Activated CD8-positive, alpha-beta memory T cell treated with anti-CD3 and anti-CD28 coated beads for 4 hours (primary cell): ENCODE measurements at regions not wholly inside any gene's neighbourhood (a gene's known extent, or its start where the extent isn't known, plus 50 kb on each side); places are given as distances from the start of the nearest gene placed in this dataset.
"Not testable (repeated sequence)": the region's sequence is repeated elsewhere in the genome, so short reads cannot be mapped to it uniquely, and the experiment has no call there.

Experiments used
- DNase-seq, 2 donors: peaks; one replicate each; pipeline ENCODE4 v3.0.0-alpha.2; 2020; ENCODE audit warnings: low read depth in 2 of 2

- not testable (repeated sequence) for DNase-seq
Measured at GRCh38 chr9:31061592-31061991, 1322.9 kb upstream of the ACO1 start.

- DNase-seq: no peak
Measured at GRCh38 chr9:31065691-31066090, 1318.8 kb upstream of the ACO1 start.

GRCh38 chr9:31067418-31067817 is 1317.0 kb upstream of the ACO1 start:
- no peak for DNase-seq

- DNase-seq: no peak
Measured at GRCh38 chr9:31071606-31072286, 1312.7 kb upstream of the ACO1 start.

- DNase-seq: no peak
Measured at GRCh38 chr9:31078175-31078574, 1306.3 kb upstream of the ACO1 start.

GRCh38 chr9:31084350-31084749 is 1300.1 kb upstream of the ACO1 start:
- no peak for DNase-seq

- no peak for DNase-seq
Measured at GRCh38 chr9:31089549-31090221, 1294.8 kb upstream of the ACO1 start.

- no peak for DNase-seq
Measured at GRCh38 chr9:31100311-31100710, 1284.1 kb upstream of the ACO1 start.

GRCh38 chr9:31103836-31104235 is 1280.6 kb upstream of the ACO1 start:
- DNase-seq: no peak

- no peak for DNase-seq
Measured at GRCh38 chr9:31104249-31104648, 1280.2 kb upstream of the ACO1 start.

- DNase-seq: no peak
Measured at GRCh38 chr9:31112491-31112890, 1272.0 kb upstream of the ACO1 start.

- no peak for DNase-seq
Measured at GRCh38 chr9:31114346-31114745, 1270.1 kb upstream of the ACO1 start.

- DNase-seq: no peak
Measured at GRCh38 chr9:31119890-31120454, 1264.5 kb upstream of the ACO1 start.

- no peak for DNase-seq
Measured at GRCh38 chr9:31124389-31124788, 1260.1 kb upstream of the ACO1 start.

- no peak for DNase-seq
Measured at GRCh38 chr9:31135567-31135966, 1248.9 kb upstream of the ACO1 start.

GRCh38 chr9:31136524-31136923 is 1247.9 kb upstream of the ACO1 start:
- no peak for DNase-seq

- DNase-seq: no peak
Measured at GRCh38 chr9:31137176-31138160, 1247.0 kb upstream of the ACO1 start.

GRCh38 chr9:31140316-31140715 is 1244.1 kb upstream of the ACO1 start:
- no peak for DNase-seq

- DNase-seq: no peak
Measured at GRCh38 chr9:31142456-31142855, 1242.0 kb upstream of the ACO1 start.

- DNase-seq: no peak
Measured at GRCh38 chr9:31144614-31145013, 1239.8 kb upstream of the ACO1 start.

GRCh38 chr9:31146485-31147166 is 1237.8 kb upstream of the ACO1 start:
- DNase-seq: no peak
